Brain microvascular endothelial cell (primary cell): ENCODE measurements at regions not wholly inside any gene's neighbourhood (a gene's known extent, or its start where the extent isn't known, plus 50 kb on each side); places are given as distances from the start of the nearest gene placed in this dataset.

Experiments used
- DNase-seq: peaks from one replicate; pipeline ENCODE4 v3.0.0-alpha.2; 2020
- H3K27ac ChIP-seq: fragments of 250-450 bp; sonication (Bioruptor Pico); 2 replicates; pipeline ENCODE4 v1.5.1; 2020; ENCODE audit warnings: mild to moderate bottlenecking, moderate library complexity
- H3K27me3 ChIP-seq: fragments of 250-450 bp; sonication (Bioruptor Pico); replicated peaks from 2 replicates; pipeline ENCODE4 v1.5.1; 2020; ENCODE audit warnings: mild to moderate bottlenecking
- H3K36me3 ChIP-seq: fragments of 250-450 bp; sonication (Bioruptor Pico); replicated peaks from 2 replicates; pipeline ENCODE4 v1.5.1; 2020; ENCODE audit warnings: mild to moderate bottlenecking
- H3K4me3 ChIP-seq: 2 replicates; pipeline ENCODE4 v1.5.1; 2011; ENCODE audit warnings: low read depth, mild to moderate bottlenecking, control low read depth, low read length, moderate library complexity
- CTCF ChIP-seq: IDR thresholded peaks from 2 replicates; pipeline ENCODE4 v1.5.1; 2011; ENCODE audit warnings: low read depth, mild to moderate bottlenecking, moderate library complexity, low read length, control low read depth, inconsistent platforms; ENCODE audit errors: missing control alignments
- in situ Hi-C: cut with HindIII; loops from 2 replicates; pipeline ENCODE4 v1.10.0; 2017; ENCODE audit warnings: low sequenced_read_pairs, low pct_ligation_motif_present

- no peaks in the 10 kb centered on the region for H3K27me3 ChIP-seq
- no peak overlapping the region for H3K4me3 ChIP-seq
- no peaks in the 10 kb centered on the region for H3K36me3 ChIP-seq
- no peak overlapping the region for H3K27ac ChIP-seq
- DNase-seq: no peak
- TF ChIP-seq CTCF: no peak
- in situ Hi-C loops: no loop called here
Observed at GRCh38 chr1:242873661-242874060, 349.2 kb upstream of the PLD5 start.

- TF ChIP-seq CTCF: no peak
- in situ Hi-C loops: no loop called here
- Histone ChIP-seq H3K27ac (no peak overlapping the region), H3K36me3 (no peaks in the 10 kb centered on the region), H3K4me3 (no peak overlapping the region), H3K27me3 (no peaks in the 10 kb centered on the region)
- DNase-seq: no peak
Observed at GRCh38 chr1:242872521-242872920, 348.0 kb upstream of the PLD5 start.

- H3K4me3 ChIP-seq: no peak overlapping the region
- no peaks in the 10 kb centered on the region for H3K36me3 ChIP-seq
- H3K27ac ChIP-seq: no peak overlapping the region
- TF ChIP-seq CTCF: no peak
- no peak for DNase-seq
- in situ Hi-C loops: no loop called here
- no peaks in the 10 kb centered on the region for H3K27me3 ChIP-seq
Observed at GRCh38 chr1:242871471-242872030, 347.1 kb upstream of the PLD5 start.

GRCh38 chr1:242870966-242871365 is 346.5 kb upstream of the PLD5 start:
- no peak overlapping the region for H3K4me3 ChIP-seq
- in situ Hi-C loops: no loop called here
- no peak for DNase-seq
- no peaks in the 10 kb centered on the region for H3K27me3 ChIP-seq
- H3K36me3 ChIP-seq: no peaks in the 10 kb centered on the region
- no peak overlapping the region for H3K27ac ChIP-seq
- no peak for TF ChIP-seq CTCF

- H3K27me3 ChIP-seq: no peaks in the 10 kb centered on the region
- TF ChIP-seq CTCF: no peak
- H3K27ac ChIP-seq: no peak overlapping the region
- no peak overlapping the region for H3K4me3 ChIP-seq
- in situ Hi-C loops: no loop called here
- DNase-seq: no peak
- no peaks in the 10 kb centered on the region for H3K36me3 ChIP-seq
Observed at GRCh38 chr1:242856289-242856688, 331.8 kb upstream of the PLD5 start.

- H3K4me3 ChIP-seq: no peak overlapping the region
- H3K27ac ChIP-seq: no peak overlapping the region
- no peaks in the 10 kb centered on the region for H3K36me3 ChIP-seq
- no peaks in the 10 kb centered on the region for H3K27me3 ChIP-seq
- TF ChIP-seq CTCF: no peak
- in situ Hi-C loops: no loop called here
- DNase-seq: no peak
Observed at GRCh38 chr1:242854466-242854865, 330.0 kb upstream of the PLD5 start.
